ENCODE measurements at regions not wholly inside any gene's neighbourhood (a gene's known extent, or its start where the extent isn't known, plus 50 kb on each side); places are given as distances from the start of the nearest gene placed in this dataset.

DNA sequence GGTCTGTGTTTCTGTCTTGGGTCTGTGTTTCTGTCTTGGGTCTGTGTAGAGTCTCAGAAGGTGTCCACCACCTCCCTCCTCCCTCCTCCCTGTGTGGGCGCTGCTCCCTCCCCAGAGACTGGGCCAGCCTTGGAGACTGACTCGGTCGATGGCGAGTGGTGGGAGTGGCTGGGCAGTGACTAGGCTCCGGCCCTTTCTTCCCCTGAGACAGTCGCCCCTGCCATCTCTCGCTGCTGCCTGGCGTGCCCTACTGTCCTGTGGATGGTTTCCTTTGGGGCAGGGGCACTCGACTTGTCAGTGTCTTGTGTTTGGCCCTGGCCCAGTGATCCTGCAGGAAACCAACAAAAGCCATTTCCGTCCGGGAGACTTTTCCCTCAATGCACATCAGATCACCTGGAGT, 215.8 kb downstream of the NDUFA10 start:
- TF ChIP-seq POLR2A (IDR thresholded peaks at IDR 0.05) = no peak
- TF ChIP-seq, protein P1, sequence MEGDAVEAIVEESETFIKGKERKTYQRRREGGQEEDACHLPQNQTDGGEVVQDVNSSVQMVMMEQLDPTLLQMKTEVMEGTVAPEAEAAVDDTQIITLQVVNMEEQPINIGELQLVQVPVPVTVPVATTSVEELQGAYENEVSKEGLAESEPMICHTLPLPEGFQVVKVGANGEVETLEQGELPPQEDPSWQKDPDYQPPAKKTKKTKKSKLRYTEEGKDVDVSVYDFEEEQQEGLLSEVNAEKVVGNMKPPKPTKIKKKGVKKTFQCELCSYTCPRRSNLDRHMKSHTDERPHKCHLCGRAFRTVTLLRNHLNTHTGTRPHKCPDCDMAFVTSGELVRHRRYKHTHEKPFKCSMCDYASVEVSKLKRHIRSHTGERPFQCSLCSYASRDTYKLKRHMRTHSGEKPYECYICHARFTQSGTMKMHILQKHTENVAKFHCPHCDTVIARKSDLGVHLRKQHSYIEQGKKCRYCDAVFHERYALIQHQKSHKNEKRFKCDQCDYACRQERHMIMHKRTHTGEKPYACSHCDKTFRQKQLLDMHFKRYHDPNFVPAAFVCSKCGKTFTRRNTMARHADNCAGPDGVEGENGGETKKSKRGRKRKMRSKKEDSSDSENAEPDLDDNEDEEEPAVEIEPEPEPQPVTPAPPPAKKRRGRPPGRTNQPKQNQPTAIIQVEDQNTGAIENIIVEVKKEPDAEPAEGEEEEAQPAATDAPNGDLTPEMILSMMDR (IDR thresholded peaks at IDR 0.05) = no peak
- TF ChIP-seq POLR2AphosphoS5 (IDR thresholded peaks at IDR 0.05) = no peak
